GM20000 (cell line): ENCODE measurements at regions not wholly inside any gene's neighbourhood (a gene's known extent, or its start where the extent isn't known, plus 50 kb on each side); places are given as distances from the start of the nearest gene placed in this dataset.

Experiments
- DNase-seq: peaks from one replicate; pipeline ENCODE4 v3.0.0; 2012; ENCODE audit warnings: low spot score
- TF ChIP-seq, protein P1 (sequence below): IDR thresholded peaks from 2 replicates; pipeline ENCODE4 v1.5.1; 2012; ENCODE audit warnings: mild to moderate bottlenecking, control low read depth; ENCODE audit errors: extremely low read depth, missing control alignments

DNA sequence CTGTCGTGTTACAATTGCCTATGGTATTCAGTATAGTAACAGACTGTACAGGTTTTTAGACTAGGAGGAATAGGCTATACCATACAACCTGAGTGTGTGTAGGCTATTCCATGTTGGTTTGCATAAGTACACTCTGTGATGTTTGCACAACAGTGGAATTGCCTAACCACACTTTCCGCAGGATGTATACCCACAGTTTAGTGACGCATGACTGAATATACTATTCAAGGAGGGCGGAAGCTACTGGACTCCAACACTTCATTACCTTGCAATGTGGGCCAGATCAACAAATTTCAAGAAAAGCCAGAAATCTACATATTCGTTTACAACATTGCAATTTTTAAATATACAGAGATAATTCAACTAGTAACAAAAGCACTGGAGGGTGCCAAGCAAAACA, 317.2 kb downstream of the PDGFC start:
- TF ChIP-seq, protein P1, sequence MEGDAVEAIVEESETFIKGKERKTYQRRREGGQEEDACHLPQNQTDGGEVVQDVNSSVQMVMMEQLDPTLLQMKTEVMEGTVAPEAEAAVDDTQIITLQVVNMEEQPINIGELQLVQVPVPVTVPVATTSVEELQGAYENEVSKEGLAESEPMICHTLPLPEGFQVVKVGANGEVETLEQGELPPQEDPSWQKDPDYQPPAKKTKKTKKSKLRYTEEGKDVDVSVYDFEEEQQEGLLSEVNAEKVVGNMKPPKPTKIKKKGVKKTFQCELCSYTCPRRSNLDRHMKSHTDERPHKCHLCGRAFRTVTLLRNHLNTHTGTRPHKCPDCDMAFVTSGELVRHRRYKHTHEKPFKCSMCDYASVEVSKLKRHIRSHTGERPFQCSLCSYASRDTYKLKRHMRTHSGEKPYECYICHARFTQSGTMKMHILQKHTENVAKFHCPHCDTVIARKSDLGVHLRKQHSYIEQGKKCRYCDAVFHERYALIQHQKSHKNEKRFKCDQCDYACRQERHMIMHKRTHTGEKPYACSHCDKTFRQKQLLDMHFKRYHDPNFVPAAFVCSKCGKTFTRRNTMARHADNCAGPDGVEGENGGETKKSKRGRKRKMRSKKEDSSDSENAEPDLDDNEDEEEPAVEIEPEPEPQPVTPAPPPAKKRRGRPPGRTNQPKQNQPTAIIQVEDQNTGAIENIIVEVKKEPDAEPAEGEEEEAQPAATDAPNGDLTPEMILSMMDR, result no peak
- DNase-seq, result no peak

- TF ChIP-seq, protein P1, result no peak
- no peak for DNase-seq
Observed at GRCh38 chr4:156643826-156644225, 327.8 kb downstream of the PDGFC start.

DNA sequence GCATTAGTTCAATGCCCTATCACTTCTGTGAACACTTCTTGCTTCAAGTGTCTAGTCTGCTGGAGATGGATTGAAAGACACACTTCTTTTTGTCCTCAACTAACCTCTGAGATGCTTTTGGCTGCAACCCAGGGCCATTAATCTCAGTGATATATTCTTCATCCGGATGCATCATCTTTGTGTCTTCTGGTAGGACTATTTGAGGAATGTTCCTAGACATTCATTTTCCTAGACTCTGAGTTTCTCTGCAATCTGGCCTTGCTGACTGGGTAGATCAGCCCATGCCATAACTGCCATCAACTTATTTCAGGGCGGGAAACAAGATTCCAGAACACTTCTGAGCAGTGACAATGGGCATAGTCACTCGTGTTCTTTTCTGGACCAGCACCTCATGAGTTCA, 329.4 kb downstream of the PDGFC start:
- TF ChIP-seq, protein P1, result no peak
- no peak for DNase-seq

DNA sequence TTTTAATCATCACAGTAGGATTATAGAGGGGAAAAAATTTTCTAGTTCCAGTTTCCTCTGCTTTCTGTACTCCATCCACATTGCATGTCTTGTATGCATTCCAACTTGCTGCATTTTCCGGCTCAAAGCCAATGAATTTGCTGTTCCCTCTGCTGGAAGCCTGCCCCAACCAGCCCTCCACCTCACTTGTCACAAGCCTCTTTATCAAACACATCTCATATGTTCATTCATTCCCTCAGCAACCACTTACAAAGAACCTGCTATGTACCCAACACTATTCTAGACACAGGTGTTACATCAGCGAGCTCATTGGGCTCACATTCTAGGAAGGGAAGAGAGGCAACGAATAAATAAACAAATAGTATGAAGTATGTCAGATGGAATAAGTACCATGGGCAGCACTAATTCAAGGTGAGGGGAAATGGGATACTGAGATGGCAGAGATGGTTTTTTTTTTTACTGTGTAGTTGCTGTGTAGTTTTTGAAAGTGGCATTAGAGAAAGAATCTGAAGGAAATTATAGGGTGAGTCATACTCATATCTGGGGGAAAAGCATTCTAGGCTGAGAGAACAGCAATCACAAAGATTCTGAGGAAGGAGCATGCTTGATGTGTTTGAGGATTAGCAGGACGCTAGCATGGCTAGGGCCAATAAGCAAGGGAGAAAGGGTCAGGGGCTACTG, 332.5 kb downstream of the PDGFC start:
- TF ChIP-seq, protein P1, result no peak
- DNase-seq, result no peak

DNA sequence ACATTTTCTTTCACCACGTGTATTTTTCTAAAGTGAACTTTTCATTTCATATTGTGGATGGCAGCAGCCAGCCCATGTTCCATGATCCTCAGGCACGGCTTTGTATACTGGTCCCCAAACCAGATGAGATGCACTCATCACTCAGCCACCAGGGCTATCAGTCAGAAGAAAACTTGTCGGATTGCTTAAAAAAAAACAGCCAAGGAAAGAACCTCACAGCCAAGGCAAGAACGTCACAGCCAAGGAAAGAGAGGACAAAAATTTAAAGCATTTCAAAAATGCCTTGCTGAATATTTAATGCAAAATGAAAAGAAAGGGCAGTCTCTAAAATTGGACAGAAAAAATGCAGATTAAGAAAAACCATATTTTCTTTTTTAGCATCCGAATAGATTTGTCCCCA, 333.3 kb downstream of the PDGFC start:
- no peak for DNase-seq
- TF ChIP-seq, protein P1, result no peak

DNA sequence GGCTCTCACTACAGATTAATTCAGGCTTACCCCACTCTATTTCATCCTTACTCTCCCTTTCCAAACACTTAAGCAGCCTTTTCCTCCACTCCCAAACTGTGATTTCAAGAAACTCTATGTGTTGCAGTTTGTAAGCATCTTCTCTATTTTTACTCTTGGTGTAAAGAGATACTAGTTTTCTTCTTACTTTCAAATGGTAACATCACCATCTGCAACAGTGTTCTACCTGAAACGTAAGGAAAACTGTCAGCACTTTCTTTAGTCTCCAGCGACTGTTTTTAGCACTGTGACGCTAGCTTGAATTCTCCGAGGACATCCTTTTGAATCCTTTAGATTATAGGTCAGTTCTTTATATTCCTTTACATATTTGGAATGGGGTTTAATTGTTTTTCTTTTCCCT, 335.2 kb downstream of the PDGFC start:
- TF ChIP-seq, protein P1, result no peak
- no peak for DNase-seq

GRCh38 chr4:156635051-156635450, 336.5 kb downstream of the PDGFC start:
- TF ChIP-seq, protein P1, result no peak
- DNase-seq, result no peak
